KMS-11 (cell line): ENCODE measurements at regions not wholly inside any gene's neighbourhood (a gene's known extent, or its start where the extent isn't known, plus 50 kb on each side); places are given as distances from the start of the nearest gene placed in this dataset.

Source experiments
- H2AFZ ChIP-seq: fragments of 200-600 bp; sonication (generic); 2 replicates; pipeline ENCODE4 v1.6.1; 2016; ENCODE audit warnings: antibody characterized with exemption, mixed run types, low read depth
- H3K27ac ChIP-seq: fragments of 200-600 bp; sonication (generic); 2 replicates; pipeline ENCODE4 v1.6.1; 2016; ENCODE audit warnings: mild to moderate bottlenecking, mixed run types
- H3K27me3 ChIP-seq: fragments of 200-600 bp; sonication (generic); 2 replicates; pipeline ENCODE4 v1.6.1; 2017; ENCODE audit warnings: mild to moderate bottlenecking, low read depth, mixed run types, moderate library complexity; ENCODE audit not compliant: insufficient read depth
- H3K36me3 ChIP-seq: fragments of 200-600 bp; sonication (generic); 2 replicates; pipeline ENCODE4 v1.6.1; 2017; ENCODE audit warnings: mild to moderate bottlenecking, mixed run types; ENCODE audit not compliant: insufficient read depth
- H3K4me1 ChIP-seq: fragments of 200-600 bp; sonication (generic); 2 replicates; pipeline ENCODE4 v1.6.1; 2016; ENCODE audit warnings: mild to moderate bottlenecking, low read depth, mixed run types; ENCODE audit not compliant: poor library complexity, severe bottlenecking
- H3K4me2 ChIP-seq: fragments of 200-600 bp; sonication (generic); 2 replicates; pipeline ENCODE4 v1.7.0; 2016; ENCODE audit warnings: mild to moderate bottlenecking, mixed run types
- H3K4me3 ChIP-seq: fragments of 200-600 bp; sonication (generic); IDR thresholded peaks from 2 replicates; pipeline ENCODE4 v1.6.1; 2017; ENCODE audit warnings: low read depth, low read length, mixed read lengths; ENCODE audit not compliant: insufficient read depth
- H3K79me2 ChIP-seq: fragments of 200-600 bp; sonication (generic); 2 replicates; pipeline ENCODE4 v1.6.1; 2016; ENCODE audit warnings: low read depth, mixed run types; ENCODE audit not compliant: insufficient read depth
- H3K9ac ChIP-seq: fragments of 200-600 bp; sonication (generic); 2 replicates; pipeline ENCODE4 v1.6.1; 2016; ENCODE audit warnings: mild to moderate bottlenecking, mixed run types
- H4K20me1 ChIP-seq: fragments of 200-600 bp; sonication (generic); 2 replicates; pipeline ENCODE4 v1.6.1; 2016; ENCODE audit warnings: mild to moderate bottlenecking, mixed run types; ENCODE audit not compliant: insufficient read depth
- TF ChIP-seq, protein P1 (sequence below): fragments of 200-600 bp; sonication (generic); conservative IDR thresholded peaks from 2 replicates; pipeline ENCODE4 v1.6.1; 2017; ENCODE audit warnings: low read depth, mild to moderate bottlenecking, antibody characterized with exemption, low read length, moderate library complexity, mixed read lengths

DNA sequence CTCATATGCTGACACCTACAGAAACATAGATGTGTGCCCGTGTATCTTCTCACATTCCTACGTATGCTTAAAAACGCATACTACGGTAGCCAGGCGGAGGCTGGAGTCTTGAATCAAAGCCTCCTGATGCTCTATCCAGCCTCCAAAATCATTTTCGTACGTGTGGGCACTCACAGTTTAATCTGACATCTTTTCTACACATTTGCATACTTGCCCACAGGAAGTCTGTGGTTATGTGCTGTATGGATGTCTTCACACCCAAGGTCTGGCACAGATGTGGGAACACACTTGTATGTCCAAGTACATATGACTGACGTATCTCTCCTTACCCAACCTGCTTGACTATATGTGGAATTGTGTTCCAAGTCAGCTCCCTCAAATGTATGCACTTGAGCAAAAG, 561.8 kb upstream of the CADM1 start:
- Histone ChIP-seq H3K27me3 (no peaks in the 10 kb centered on the region), H3K27ac (no peak overlapping the region), H3K4me2 (no peak overlapping the region), H3K79me2 (no peaks in the 10 kb centered on the region), H2AFZ (no peak overlapping the region), H3K4me1 (no peaks in the 10 kb centered on the region), H3K9ac (no peak overlapping the region), H3K36me3 (no peaks in the 10 kb centered on the region), H4K20me1 (no peaks in the 10 kb centered on the region), H3K4me3 (no peak overlapping the region)
- TF ChIP-seq, protein P1, sequence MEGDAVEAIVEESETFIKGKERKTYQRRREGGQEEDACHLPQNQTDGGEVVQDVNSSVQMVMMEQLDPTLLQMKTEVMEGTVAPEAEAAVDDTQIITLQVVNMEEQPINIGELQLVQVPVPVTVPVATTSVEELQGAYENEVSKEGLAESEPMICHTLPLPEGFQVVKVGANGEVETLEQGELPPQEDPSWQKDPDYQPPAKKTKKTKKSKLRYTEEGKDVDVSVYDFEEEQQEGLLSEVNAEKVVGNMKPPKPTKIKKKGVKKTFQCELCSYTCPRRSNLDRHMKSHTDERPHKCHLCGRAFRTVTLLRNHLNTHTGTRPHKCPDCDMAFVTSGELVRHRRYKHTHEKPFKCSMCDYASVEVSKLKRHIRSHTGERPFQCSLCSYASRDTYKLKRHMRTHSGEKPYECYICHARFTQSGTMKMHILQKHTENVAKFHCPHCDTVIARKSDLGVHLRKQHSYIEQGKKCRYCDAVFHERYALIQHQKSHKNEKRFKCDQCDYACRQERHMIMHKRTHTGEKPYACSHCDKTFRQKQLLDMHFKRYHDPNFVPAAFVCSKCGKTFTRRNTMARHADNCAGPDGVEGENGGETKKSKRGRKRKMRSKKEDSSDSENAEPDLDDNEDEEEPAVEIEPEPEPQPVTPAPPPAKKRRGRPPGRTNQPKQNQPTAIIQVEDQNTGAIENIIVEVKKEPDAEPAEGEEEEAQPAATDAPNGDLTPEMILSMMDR = no peak

- TF ChIP-seq, protein P1 = no peak
- Histone ChIP-seq H3K9ac (no peak overlapping the region), H3K36me3 (no peaks in the 10 kb centered on the region)
Measured at GRCh38 chr11:116065191-116065895, 561.1 kb upstream of the CADM1 start.

GRCh38 chr11:116062490-116063171, 558.4 kb upstream of the CADM1 start:
- TF ChIP-seq, protein P1 = no peak
- no peak overlapping the region for H2AFZ ChIP-seq
- H3K4me3 ChIP-seq = no peak overlapping the region
- H4K20me1 ChIP-seq = no peaks in the 10 kb centered on the region
- no peak overlapping the region for H3K4me2 ChIP-seq
- no peaks in the 10 kb centered on the region for H3K36me3 ChIP-seq
- H3K9ac ChIP-seq = no peak overlapping the region
- H3K4me1 ChIP-seq = no peaks in the 10 kb centered on the region
- H3K27me3 ChIP-seq = no peaks in the 10 kb centered on the region
- no peak overlapping the region for H3K27ac ChIP-seq
- H3K79me2 ChIP-seq = no peaks in the 10 kb centered on the region

More at GRCh38 chr11:116065191-116065895, 561.1 kb upstream of the CADM1 start:
- Histone ChIP-seq H2AFZ (no peak overlapping the region), H3K27me3 (no peaks in the 10 kb centered on the region), H3K27ac (no peak overlapping the region), H3K4me2 (no peak overlapping the region), H3K79me2 (no peaks in the 10 kb centered on the region), H4K20me1 (no peaks in the 10 kb centered on the region), H3K4me3 (no peak overlapping the region), H3K4me1 (no peaks in the 10 kb centered on the region)

GRCh38 chr11:116062129-116062489, 557.9 kb upstream of the CADM1 start:
- H3K4me1 ChIP-seq = no peaks in the 10 kb centered on the region
- H3K27me3 ChIP-seq = no peaks in the 10 kb centered on the region
- no peak overlapping the region for H3K4me3 ChIP-seq
- TF ChIP-seq, protein P1 = no peak
- H3K9ac ChIP-seq = no peak overlapping the region
- no peaks in the 10 kb centered on the region for H3K36me3 ChIP-seq
- no peak overlapping the region for H2AFZ ChIP-seq
- H3K27ac ChIP-seq = no peak overlapping the region
- H3K79me2 ChIP-seq = no peaks in the 10 kb centered on the region
- no peak overlapping the region for H3K4me2 ChIP-seq
- no peaks in the 10 kb centered on the region for H4K20me1 ChIP-seq
